ENCODE measurements at regions not wholly inside any gene's neighbourhood (a gene's known extent, or its start where the extent isn't known, plus 50 kb on each side); places are given as distances from the start of the nearest gene placed in this dataset.

DNA sequence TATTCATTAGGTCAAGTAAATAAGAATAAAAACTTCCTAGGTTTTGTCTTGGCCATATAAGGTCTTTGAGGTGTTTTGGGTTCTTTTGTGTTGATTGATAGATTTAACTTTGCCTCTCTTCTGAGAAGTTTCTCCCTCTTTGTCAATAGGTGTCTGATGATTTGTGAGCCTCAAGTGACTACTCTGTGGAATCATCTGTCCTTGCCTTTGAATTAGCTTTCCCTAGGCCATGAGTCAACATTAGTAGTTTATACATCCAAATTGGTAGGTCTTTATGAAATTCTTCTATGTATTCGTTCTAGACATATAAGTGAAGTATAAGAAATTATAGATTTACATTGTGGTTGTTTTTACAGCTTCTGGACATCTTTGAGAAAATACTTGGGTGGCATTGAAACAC lies 864.4 kb downstream of the USP25 start:
- H3K9me3 ChIP-seq = no peaks in the 10 kb centered on the region
- TF ChIP-seq POLR2A (IDR thresholded peaks at IDR 0.05) = no peak
- TF ChIP-seq, protein P1, sequence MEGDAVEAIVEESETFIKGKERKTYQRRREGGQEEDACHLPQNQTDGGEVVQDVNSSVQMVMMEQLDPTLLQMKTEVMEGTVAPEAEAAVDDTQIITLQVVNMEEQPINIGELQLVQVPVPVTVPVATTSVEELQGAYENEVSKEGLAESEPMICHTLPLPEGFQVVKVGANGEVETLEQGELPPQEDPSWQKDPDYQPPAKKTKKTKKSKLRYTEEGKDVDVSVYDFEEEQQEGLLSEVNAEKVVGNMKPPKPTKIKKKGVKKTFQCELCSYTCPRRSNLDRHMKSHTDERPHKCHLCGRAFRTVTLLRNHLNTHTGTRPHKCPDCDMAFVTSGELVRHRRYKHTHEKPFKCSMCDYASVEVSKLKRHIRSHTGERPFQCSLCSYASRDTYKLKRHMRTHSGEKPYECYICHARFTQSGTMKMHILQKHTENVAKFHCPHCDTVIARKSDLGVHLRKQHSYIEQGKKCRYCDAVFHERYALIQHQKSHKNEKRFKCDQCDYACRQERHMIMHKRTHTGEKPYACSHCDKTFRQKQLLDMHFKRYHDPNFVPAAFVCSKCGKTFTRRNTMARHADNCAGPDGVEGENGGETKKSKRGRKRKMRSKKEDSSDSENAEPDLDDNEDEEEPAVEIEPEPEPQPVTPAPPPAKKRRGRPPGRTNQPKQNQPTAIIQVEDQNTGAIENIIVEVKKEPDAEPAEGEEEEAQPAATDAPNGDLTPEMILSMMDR (IDR thresholded peaks at IDR 0.05) = no peak
- no peak for DNase-seq
- 83 to 92% methylated on average over 1 of the region's 1 CpG for whole genome bisulfite sequencing, 2 donors
- intact Hi-C loops (cut with DNase I) = no loop called here
- H3K4me1 ChIP-seq = no peaks in the 10 kb centered on the region
- no peaks in the 10 kb centered on the region for H3K36me3 ChIP-seq
- H3K27ac ChIP-seq = no peak overlapping the region
- H3K27me3 ChIP-seq = no peaks in the 10 kb centered on the region
- H3K4me3 ChIP-seq (replicated peaks in 1 of 3) = no peak overlapping the region

DNA sequence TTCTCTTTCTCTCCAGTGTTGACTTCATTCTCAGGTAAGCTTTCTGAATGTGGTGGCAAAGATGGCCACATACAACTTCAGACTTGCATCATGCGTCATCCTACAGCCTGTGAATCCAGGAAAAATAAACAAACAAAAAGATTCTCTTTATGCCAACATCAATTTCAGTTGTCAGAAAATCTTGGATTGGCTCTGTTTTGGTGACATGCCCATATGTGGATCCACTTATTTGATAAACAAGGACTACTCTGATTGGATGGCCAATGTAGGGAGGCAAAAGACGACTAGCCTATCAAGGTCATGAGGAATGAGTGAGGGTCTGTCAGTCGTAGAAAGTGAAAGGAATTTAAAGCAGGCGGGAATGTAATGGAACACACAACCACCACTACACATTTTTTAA lies 866.6 kb downstream of the USP25 start:
- H3K4me3 ChIP-seq (replicated peaks in 1 of 3) = no peak overlapping the region
- no peaks in the 10 kb centered on the region for H3K9me3 ChIP-seq
- intact Hi-C loops (cut with DNase I) = no loop called here
- H3K27me3 ChIP-seq = no peaks in the 10 kb centered on the region
- no peaks in the 10 kb centered on the region for H3K36me3 ChIP-seq
- WGBS, 2 donors = 92 to 97% methylated on average over 4 of the region's 4 CpGs
- no peak for TF ChIP-seq POLR2A (IDR thresholded peaks at IDR 0.05)
- TF ChIP-seq, protein P1 (IDR thresholded peaks at IDR 0.05) = no peak
- DNase-seq = no peak
- H3K4me1 ChIP-seq = no peaks in the 10 kb centered on the region
- H3K27ac ChIP-seq = no peak overlapping the region

- intact Hi-C loops (cut with DNase I) = no loop called here
- H3K27me3 ChIP-seq = no peaks in the 10 kb centered on the region
- no peaks in the 10 kb centered on the region for H3K4me1 ChIP-seq
- no peak overlapping the region for H3K27ac ChIP-seq
- no peaks in the 10 kb centered on the region for H3K9me3 ChIP-seq
- WGBS, 2 donors = 90% methylated on average over 7 of the region's 7 CpGs
- no peaks in the 10 kb centered on the region for H3K36me3 ChIP-seq
- no peak for DNase-seq
- H3K4me3 ChIP-seq (replicated peaks in 1 of 3) = no peak overlapping the region
- TF ChIP-seq, protein P1 (IDR thresholded peaks at IDR 0.05) = no peak
Observed at GRCh38 chr21:16597753-16598152, 868.0 kb downstream of the USP25 start.

DNA sequence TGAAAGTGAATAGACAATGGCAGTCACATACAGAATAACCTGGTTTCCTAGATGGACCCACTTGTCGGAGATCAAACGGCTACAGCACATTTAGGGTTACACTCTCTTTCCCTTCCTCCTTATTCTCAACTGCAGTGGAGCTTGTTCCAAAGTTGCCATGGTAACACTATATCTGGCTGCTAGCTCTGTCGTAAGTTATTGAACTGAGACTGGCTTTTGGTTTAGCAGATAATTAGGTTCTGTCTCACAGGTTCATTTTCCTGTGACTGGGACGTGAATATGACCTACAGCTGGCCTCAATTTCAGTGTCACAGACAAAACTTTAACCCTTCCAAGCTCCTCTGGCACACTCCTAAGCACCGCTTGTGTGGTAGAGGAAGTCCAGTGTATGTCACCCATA lies 875.8 kb downstream of the USP25 start:
- Histone ChIP-seq H3K27ac (peak overlapping the region in 2 of 3 donors; percentile 13 to 19), H3K4me3 (replicated peaks in 1 of 3) (no peak overlapping the region), H3K27me3 (no peaks in the 10 kb centered on the region), H3K9me3 (no peaks in the 10 kb centered on the region), H3K4me1 (peaks cover 12 to 19% of the 10 kb centered on the region in 2 donors), H3K36me3 (no peaks in the 10 kb centered on the region)
- intact Hi-C loops (cut with DNase I) = no loop called here
- 35 to 36% methylated on average over 5 of the region's 5 CpGs for WGBS, 2 donors
- peak in 1 of 2 donors; percentile 12 for DNase-seq
- TF ChIP-seq POLR2A (IDR thresholded peaks at IDR 0.05) = no peak
- TF ChIP-seq, protein P1 (IDR thresholded peaks at IDR 0.05) = no peak

DNA sequence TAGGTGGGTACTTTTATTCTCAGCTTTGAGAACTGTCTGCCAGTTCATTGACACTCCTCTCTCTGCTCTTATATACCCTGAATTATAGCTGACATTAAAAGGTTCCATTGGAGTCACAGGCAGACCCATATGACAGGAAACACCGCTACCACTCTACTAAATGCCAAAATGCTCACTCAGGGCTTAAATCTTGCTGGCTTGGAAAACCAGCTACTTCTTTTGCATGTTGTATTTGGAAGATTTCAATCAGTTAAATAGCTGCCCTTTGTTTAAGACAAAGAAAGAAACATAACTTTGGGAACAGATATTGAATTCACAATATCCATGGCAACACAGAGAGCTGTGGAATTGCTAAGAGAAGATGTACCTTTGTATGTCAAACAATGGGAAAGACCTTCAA lies 876.5 kb downstream of the USP25 start:
- Histone ChIP-seq H3K9me3 (no peaks in the 10 kb centered on the region), H3K4me1 (peaks cover 12 to 19% of the 10 kb centered on the region in 2 donors), H3K27me3 (no peaks in the 10 kb centered on the region), H3K27ac (no peak overlapping the region), H3K36me3 (no peaks in the 10 kb centered on the region), H3K4me3 (replicated peaks in 1 of 3) (no peak overlapping the region)
- intact Hi-C loops (cut with DNase I) = no loop called here
- WGBS, 2 donors = 82 to 85% methylated on average over 1 of the region's 1 CpG
- DNase-seq = no peak
- TF ChIP-seq POLR2A (IDR thresholded peaks at IDR 0.05) = no peak
- TF ChIP-seq, protein P1 (IDR thresholded peaks at IDR 0.05) = no peak
